HG03095 (cell line): ENCODE measurements at regions not wholly inside any gene's neighbourhood (a gene's known extent, or its start where the extent isn't known, plus 50 kb on each side); places are given as distances from the start of the nearest gene placed in this dataset.

Source experiments
- ATAC-seq: cut with Tn5 transposase; IDR thresholded peaks from one replicate; pipeline ENCODE4 v1.9.1; 2021; ENCODE audit warnings: moderate library complexity; ENCODE audit not compliant: unreplicated experiment

DNA sequence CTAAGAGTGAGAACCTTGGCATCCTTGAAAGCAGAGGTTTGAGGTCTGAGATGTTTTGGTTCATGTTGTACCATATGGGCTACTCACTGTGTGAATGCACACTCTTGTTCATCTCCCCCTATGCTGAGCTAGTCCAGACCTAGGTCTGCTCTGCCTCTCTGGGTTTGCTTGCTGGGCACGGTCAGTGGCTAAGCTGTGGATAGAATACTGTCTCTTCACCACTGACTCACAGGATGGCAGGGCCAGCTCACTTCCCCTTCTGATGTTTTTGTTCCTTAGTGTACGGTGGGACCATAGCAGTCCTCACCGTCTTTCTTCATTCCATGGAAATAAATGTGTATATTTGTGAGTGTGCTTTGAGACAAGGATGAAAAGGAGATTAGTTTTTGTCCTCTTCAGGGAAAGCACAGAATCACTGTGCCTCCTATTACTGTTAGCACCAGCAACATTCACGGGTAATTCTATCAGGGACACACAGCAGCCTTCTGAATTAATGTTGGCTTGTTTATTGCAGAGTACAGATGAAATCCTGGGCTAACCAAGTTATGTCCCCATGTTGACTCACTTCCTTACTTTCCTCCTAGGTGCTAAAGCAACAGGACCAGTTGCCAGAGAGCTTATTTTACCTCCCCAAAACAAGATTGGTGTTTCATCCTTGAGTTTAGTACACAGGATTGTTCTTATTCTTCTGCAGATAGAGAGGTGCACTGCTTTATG, 56.9 kb upstream of the IVNS1ABP start:
- ATAC-seq, result no peak

DNA sequence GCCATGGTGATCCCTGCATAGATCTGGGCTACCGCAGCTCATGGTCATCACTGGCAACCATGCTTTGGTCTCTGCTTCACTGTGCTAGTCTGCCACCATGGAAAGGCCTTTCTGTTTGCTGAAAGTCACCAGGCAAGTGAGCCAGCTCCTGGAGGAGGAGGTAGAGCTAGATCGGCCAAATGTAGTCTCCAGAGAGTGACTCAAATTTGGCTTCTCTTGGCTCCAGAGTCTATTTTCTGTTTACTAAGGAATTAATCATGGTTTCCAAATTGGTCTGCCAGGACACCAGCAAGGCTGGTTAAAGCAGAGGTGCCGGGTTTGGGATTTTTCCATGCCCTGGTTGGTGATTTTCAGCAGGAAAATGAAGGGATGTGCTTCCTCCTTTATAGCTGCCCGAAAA, 52.7 kb upstream of the IVNS1ABP start:
- ATAC-seq, result no peak

DNA sequence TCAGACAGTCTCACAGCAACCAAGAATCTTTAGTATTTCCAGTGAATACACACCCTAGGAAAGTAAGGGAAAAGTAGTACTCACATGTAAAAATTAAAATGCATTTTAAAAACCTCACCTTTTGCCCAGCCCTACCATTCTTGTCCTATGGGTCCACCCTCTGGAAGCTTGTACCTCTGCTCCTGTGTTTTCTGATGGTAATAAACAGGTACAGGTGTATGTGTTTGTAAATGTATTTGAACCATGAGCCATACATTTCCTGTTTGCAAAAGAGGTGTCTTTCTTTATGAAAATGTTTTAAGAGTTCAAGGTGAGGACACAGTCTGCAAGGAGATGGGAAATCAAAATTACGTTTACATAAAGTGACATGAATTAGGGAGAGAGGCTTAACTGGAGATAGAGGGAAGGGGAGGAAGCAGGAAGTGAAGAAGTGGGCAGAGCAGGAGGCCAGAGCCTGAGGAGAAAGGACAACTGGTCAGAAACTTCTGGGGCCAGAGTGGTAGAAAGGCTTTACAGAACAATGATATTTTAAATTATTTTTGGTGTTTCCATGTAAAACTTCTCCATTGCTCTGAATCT, 52.0 kb upstream of the IVNS1ABP start:
- no peak for ATAC-seq

DNA sequence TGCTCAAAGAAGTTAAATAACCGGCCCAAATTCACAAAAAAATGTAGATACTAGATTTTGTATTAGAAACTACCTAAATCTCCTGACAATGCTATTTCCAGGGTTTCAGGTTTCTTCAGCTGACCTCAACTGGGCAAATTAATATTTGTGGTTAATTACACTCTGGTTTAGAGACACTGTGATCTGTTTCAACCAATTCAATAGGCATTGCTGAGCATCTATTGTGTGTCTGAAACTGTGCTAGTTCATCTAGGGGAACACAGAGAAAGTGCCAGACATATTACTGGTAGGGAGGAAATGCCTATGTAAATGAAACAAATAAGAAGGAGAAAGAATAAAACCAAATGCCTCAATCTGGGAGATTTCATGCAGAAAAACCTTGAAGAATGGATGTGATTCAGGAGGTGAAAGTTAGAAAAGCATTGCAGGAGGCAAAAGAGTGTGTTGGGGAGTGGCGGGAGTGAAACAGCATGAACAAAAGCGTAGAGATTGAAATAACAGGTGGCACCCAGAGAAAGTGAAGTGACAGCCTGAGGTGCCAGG, 51.3 kb upstream of the IVNS1ABP start:
- no peak for ATAC-seq

DNA sequence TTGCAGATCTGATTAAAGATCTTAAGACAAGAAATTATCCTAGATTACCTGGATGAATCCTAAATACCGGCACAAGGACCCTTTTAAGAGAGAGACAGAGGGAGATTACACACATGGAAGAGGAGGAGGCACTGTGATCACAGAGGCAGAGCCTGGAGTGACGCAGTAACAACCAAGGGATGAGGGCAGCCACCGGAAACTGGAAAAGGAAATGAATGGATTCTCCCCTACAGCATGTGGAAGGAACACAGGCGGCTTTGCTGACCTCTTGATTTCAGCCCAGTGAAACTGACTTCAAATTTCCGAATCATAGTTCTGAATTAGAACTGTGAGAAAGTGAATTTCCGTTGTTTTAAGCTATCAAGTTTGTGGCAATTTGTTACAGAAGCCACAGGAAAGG, 50.2 kb upstream of the IVNS1ABP start:
- no peak for ATAC-seq
